ENCODE measurements at regions not wholly inside any gene's neighbourhood (a gene's known extent, or its start where the extent isn't known, plus 50 kb on each side); places are given as distances from the start of the nearest gene placed in this dataset.
"Not testable (repeated sequence)": the region's sequence is repeated elsewhere in the genome, so short reads cannot be mapped to it uniquely, and the experiment has no call there.

DNA sequence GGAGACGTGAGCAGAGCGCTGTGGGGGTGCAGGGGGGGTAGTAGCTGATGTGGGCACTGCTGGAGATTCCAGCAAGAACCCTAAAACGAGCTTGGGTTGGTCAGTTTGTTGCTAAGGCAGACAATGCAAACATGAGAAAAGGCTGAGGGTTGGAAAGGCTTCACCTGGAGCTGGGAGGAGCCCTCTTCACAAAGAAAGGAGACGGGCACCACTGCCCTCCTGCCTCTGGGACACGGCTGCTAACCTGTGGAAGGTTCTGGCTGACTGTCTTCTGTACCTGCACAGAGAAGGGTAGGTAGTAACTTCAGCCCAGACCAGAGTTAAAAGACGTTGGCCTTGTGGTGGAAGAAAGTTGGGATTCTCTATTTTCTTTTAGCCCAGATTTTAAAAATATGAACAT lies 108.7 kb downstream of the SUCLA2 start:
- DNase-seq, result no peak

- no peak for DNase-seq
These were observed 110.8 kb downstream of the SUCLA2 start for GRCh38 chr13:47890146-47890814.

- DNase-seq, result no peak
These were observed 114.8 kb downstream of the SUCLA2 start for GRCh38 chr13:47886314-47886713.

GRCh38 chr13:47875201-47875600 lies 125.9 kb downstream of the SUCLA2 start:
- DNase-seq, result no peak

GRCh38 chr13:47873987-47874386 lies 127.1 kb downstream of the SUCLA2 start:
- DNase-seq, result not testable (repeated sequence)

GRCh38 chr13:47873319-47873718 lies 127.8 kb downstream of the SUCLA2 start:
- not testable (repeated sequence) for DNase-seq

GRCh38 chr13:47869776-47870175 lies 131.3 kb downstream of the SUCLA2 start:
- no peak for DNase-seq

DNA sequence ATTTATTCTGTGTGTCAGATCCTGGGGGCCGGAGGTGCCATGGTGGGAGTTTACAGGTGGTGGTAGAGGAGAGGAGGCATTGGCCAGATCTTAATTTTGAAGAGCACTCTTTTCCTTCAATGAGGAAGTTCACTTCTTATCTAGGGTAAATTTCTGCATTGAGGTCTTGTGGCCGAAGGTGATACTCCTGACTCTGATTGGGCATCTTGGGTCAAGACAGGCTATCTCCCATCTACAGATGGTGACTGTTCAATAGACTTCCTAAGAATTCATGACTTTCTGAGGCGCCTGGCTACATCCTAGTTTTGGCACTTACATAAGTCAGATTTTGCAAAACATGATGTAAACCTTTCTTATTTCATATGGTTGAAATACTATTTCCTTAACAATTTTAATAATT lies 135.2 kb downstream of the SUCLA2 start:
- no peak for DNase-seq

GRCh38 chr13:47862841-47863240 lies 138.2 kb downstream of the SUCLA2 start:
- no peak for DNase-seq

GRCh38 chr13:47859165-47859564 lies 141.9 kb downstream of the SUCLA2 start:
- no peak for DNase-seq

- DNase-seq, result no peak
These were observed 142.7 kb downstream of the SUCLA2 start for GRCh38 chr13:47858042-47859025.

GRCh38 chr13:47853236-47853635 lies 147.8 kb downstream of the SUCLA2 start:
- DNase-seq, result no peak

DNA sequence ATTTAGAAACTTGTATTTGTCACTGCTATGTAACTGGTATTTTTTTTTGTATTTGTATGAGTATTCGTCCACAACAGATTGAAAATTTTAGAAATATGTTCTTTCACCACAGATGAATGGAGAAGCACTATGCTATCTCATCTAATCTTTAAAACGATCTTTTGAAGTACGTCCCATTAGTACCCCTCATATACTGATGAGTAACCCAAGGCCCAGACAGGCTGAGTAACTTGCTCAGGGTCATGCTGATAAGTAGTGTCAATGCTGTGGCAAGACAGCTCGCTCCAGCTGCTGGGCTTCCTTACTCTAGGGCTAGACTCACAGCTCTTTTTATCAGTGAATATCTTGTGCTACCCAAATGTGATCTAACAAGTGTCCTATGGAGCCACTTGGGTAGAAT lies 154.2 kb downstream of the SUCLA2 start:
- no peak for DNase-seq

DNA sequence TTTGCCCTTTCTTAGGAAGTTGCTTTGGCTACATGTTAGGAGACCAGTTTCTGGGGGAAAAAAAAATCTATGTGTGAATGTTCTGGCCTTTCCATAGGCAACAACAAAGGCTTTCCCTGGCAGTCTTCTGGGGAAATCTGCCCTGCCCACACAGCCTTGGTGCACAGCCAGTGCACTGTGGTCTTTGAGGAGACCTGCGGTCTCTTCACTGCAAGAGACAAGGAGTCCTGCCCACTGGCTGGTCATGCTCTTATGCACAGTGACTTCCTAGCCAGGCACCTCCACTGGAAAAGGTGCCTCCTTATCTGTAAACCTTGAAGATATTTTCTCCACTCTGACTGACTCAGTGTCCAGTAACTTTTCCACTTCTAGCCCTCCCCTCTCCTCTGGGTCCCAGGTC lies 155.1 kb downstream of the SUCLA2 start:
- no peak for DNase-seq

- no peak for DNase-seq
These were observed 158.1 kb downstream of the SUCLA2 start for GRCh38 chr13:47843005-47843404.

- no peak for DNase-seq
These were observed 159.9 kb downstream of the SUCLA2 start for GRCh38 chr13:47841151-47841550.

GRCh38 chr13:47837906-47838305 lies 163.2 kb downstream of the SUCLA2 start:
- no peak for DNase-seq

DNA sequence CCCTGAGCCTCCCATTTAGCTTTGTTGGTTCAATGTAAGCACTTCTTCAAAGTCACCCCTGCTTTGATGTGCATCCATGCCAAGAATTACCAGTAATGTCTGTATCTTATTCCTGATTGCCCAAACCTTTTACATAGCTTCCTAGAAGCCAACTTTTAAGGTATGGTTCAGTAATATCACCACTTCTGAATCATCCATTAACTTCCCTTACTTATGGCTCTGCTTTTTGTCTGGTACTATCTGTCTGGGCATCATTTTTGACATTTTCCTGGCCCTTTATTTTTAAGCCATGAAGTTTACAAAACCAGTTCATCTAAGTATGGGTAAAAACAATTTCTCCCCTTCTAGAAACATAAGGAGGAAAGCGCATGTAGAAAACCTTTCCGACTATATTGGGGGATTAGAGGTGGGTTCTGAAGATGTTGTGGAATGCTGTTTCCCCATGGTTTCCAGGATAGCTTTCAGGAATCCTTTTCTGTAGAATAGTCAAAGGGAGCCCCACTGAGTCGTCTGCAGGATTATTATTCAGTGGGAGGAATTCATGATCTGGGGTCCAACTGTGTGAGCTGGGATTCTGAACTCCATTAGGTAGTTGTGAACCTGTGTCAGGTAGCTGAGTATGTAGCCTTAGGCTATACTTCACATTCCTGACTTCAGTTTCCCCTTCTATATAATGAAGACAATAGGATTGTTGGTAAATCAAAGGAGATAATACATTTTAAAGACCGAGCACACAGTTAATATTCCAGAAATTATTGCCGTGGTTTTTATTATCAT lies 163.8 kb downstream of the SUCLA2 start:
- DNase-seq, result no peak

DNA sequence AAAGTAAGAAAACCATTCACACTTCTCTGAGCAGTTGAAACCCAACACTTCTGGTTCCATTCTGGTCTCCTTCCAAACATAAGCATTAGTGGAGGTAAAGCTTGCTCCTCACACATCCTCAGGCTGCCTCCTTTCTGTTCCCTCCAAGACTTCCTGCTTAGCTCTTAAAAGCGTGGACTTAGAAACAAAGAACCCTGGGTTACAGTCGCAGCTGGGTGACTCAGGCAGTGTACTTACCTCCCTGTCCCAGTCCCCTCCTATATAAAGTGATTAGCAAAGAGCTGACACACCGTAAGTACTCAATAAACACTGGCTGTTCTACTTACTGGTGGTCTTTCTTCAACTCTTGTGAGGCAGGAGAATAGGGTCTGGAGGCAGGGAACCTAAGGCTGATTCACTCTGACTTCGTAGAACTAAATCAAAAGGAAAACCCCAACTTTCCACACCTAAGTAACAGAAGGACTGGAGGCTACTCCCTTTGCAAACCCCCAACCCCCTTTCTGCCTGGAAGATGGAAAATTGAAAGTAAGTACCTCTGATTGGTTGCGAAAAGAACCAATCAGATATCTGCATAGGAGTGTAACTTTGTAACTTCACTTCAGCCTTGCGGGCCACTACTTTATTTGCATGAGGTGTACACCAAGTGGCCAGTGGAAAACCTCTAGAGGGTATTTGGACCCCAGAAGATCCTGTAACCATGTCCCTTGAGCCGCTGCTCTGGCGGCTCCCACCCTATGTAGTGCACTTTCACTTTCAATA lies 165.4 kb downstream of the SUCLA2 start:
- no peak for DNase-seq

DNA sequence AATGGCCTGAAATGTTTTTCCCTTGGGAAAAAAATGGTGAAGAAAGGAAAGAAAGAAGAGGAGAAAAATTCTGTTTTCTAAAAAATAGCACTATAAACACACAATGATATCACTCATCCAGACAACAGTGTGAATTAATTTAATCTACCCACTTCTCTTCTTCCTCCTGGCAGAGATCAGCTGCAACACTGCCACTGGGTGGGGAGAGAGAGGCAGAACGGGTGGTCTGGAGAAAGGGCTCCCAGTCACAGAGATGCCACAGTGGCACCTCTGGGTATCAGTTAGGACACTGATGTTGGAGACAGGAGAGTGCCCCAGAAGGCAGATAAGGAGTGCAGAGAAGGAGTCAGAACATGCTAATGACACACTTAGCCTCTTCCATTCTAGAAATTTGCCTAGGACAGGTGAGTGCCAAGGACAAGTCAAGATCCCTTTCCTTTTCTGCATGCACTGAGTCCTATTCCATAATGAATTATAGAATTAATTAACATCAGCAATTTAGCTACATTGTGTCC lies 168.6 kb downstream of the SUCLA2 start:
- DNase-seq, result no peak

DNA sequence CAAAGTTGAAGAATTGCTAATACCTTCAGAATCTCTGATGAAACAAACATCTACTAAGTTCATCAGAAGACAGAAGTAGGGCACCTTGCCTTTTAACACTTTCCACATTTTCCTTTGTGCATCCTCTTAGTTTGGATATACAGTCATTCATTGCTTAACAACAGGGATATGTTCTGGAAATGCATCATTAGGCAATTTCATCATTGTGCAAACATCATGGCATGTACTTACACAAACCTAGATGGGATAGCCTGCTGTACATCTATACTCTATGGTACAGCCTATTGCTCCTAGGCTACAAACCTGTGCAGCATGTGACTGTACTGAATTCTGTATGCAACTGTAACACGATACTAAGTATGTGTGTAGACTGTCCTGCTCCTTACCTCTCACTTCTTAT lies 169.8 kb downstream of the SUCLA2 start:
- DNase-seq, result no peak

DNA sequence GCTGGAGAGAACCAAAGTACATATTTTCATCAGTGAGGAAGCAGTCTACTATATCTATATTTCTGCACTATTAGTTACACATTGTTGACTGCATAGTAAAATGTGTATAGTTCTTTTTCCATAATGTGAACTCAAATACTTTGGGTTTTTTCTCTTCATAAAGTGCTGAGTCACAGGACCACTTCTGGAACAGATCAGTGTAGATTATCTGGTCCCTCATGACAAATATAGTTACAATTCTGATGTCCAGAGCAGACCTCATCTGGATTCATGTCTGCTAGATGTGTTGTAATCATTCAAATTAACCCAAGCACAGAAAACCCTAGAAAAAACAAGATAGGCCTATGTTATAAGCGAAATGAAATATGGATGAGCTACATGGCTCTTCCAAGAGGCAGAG lies 171.4 kb downstream of the SUCLA2 start:
- no peak for DNase-seq

All from NCI-H1694 treated with DMSO at 0.1 percent for 48 hours (cell line).